Omental fat pad (tissue), 3 donors: ENCODE measurements at regions not wholly inside any gene's neighbourhood (a gene's known extent, or its start where the extent isn't known, plus 50 kb on each side); places are given as distances from the start of the nearest gene placed in this dataset.

Source experiments
- ATAC-seq: fragments of 150-250 bp; one replicate; pipeline ENCODE4 v1.9.1; 2016; ENCODE audit warnings: mild to moderate bottlenecking, moderate library complexity; ENCODE audit not compliant: low FRiP score
- DNase-seq: peaks from one replicate; pipeline ENCODE4 v3.0.0-alpha.2; 2019; ENCODE audit warnings: low spot score
- CTCF ChIP-seq, 3 donors: fragments of 450-650 bp; IDR thresholded peaks; one replicate each; pipeline ENCODE4 v1.5.1; 2016 to 2017; ENCODE audit warnings: antibody characterized with exemption in 3 of 3, mild to moderate bottlenecking in 3 of 3, moderate library complexity in 2 of 3

GRCh38 chr9:90301277-90301653 lies 341.4 kb downstream of the DIRAS2 start:
- TF ChIP-seq CTCF (IDR thresholded peaks at IDR 0.05): no peak
- DNase-seq (no peak), ATAC-seq (peak; percentile 97)

GRCh38 chr9:90303655-90304054 lies 339.0 kb downstream of the DIRAS2 start:
- no peak for DNase-seq
- no peak for TF ChIP-seq CTCF (IDR thresholded peaks at IDR 0.05)

GRCh38 chr9:90306158-90306557 lies 336.5 kb downstream of the DIRAS2 start:
- DNase-seq (no peak), ATAC-seq (no peak)
- no peak for TF ChIP-seq CTCF (IDR thresholded peaks at IDR 0.05)

More at GRCh38 chr9:90303655-90304054, 339.0 kb downstream of the DIRAS2 start:
- ATAC-seq: no peak

GRCh38 chr9:90307167-90307833 lies 335.3 kb downstream of the DIRAS2 start:
- TF ChIP-seq CTCF (IDR thresholded peaks at IDR 0.05): no peak

GRCh38 chr9:90307891-90308290 lies 334.7 kb downstream of the DIRAS2 start:
- TF ChIP-seq CTCF (IDR thresholded peaks at IDR 0.05): no peak
- DNase-seq (no peak), ATAC-seq (no peak)

More at GRCh38 chr9:90307167-90307833, 335.3 kb downstream of the DIRAS2 start:
- ATAC-seq (no peak), DNase-seq (no peak)

GRCh38 chr9:90308691-90309090 lies 333.9 kb downstream of the DIRAS2 start:
- no peak for TF ChIP-seq CTCF (IDR thresholded peaks at IDR 0.05)
- DNase-seq (no peak), ATAC-seq (no peak)

GRCh38 chr9:90309809-90310520 lies 332.7 kb downstream of the DIRAS2 start:
- DNase-seq (no peak), ATAC-seq (no peak)
- no peak for TF ChIP-seq CTCF (IDR thresholded peaks at IDR 0.05)
